Esophagus muscularis mucosa (tissue), 4 donors: ENCODE measurements at regions not wholly inside any gene's neighbourhood (a gene's known extent, or its start where the extent isn't known, plus 50 kb on each side); places are given as distances from the start of the nearest gene placed in this dataset.

Experiments used
- DNase-seq: peaks from one replicate; pipeline ENCODE4 v3.0.0-alpha.2; 2017; ENCODE audit errors: extremely low spot score
- H3K27ac ChIP-seq, 4 donors: fragments of 200-600 bp; sonication (generic); replicated peaks in 1 of 4; 1 replicate in 3 of 4; 2 replicates in 1 of 4; pipeline ENCODE4 v1.5.1; 2016 to 2019; ENCODE audit warnings: mild to moderate bottlenecking in 1 of 4
- H3K27me3 ChIP-seq, 4 donors: fragments of 200-600 bp; sonication (generic); one replicate each; pipeline versions ENCODE4 v1.5.1 to v1.6.0; 2016 to 2019
- H3K36me3 ChIP-seq, 4 donors: fragments of 200-600 bp; sonication (generic); one replicate each; pipeline ENCODE4 v1.5.1; 2016 to 2019
- H3K4me1 ChIP-seq, 4 donors: fragments of 200-600 bp; sonication (generic); one replicate each; pipeline ENCODE4 v1.5.1; 2016 to 2019
- H3K4me3 ChIP-seq, 4 donors: fragments of 200-600 bp; sonication (generic); 1 replicate in 2 of 4; 2 replicates in 2 of 4; pipeline ENCODE4 v1.5.1; 2016 to 2019; ENCODE audit warnings: mild to moderate bottlenecking in 4 of 4, moderate library complexity in 1 of 4
- H3K9me3 ChIP-seq, 4 donors: fragments of 200-600 bp; sonication (generic); 1 replicate in 3 of 4; 2 replicates in 1 of 4; pipeline ENCODE4 v1.5.1; 2016 to 2019
- EP300 ChIP-seq: sonication (generic); formaldehyde crosslinking; IDR thresholded peaks from one replicate; pipeline ENCODE4 v1.6.1; 2017; ENCODE audit warnings: antibody characterized with exemption
- POLR2A ChIP-seq: fragments of 450-650 bp; IDR thresholded peaks from one replicate; pipeline ENCODE4 v1.6.1; 2017; ENCODE audit warnings: antibody characterized with exemption, moderate library complexity, mild to moderate bottlenecking, low read depth
- POLR2AphosphoS5 ChIP-seq, 2 donors: sonication (generic); formaldehyde crosslinking; IDR thresholded peaks; one replicate each; pipeline ENCODE4 v1.6.1; 2017; ENCODE audit warnings: antibody characterized with exemption in 2 of 2
- WGBS: methylation state at CpG from one replicate; pipeline ENCODE4 v1.1.5; 2018; 5-methylcytosine and 5-hydroxymethylcytosine counted together
- intact Hi-C: fragments of 100-400 bp; cut with DNase I; formaldehyde crosslinking; loops from one replicate; pipeline ENCODE4 v1.15.1; 2023
- TF ChIP-seq, protein P1 (sequence below), 3 experiments: fragments of 200-600 bp in 2 of 3; fragments of 450-650 bp in 1 of 3; sonication (generic) in 2 of 3; IDR thresholded peaks; one replicate each; pipeline ENCODE4 v1.5.1; 2017 to 2019; ENCODE audit warnings: antibody characterized with exemption in 3 of 3, mild to moderate bottlenecking in 2 of 3, moderate library complexity in 1 of 3

DNA sequence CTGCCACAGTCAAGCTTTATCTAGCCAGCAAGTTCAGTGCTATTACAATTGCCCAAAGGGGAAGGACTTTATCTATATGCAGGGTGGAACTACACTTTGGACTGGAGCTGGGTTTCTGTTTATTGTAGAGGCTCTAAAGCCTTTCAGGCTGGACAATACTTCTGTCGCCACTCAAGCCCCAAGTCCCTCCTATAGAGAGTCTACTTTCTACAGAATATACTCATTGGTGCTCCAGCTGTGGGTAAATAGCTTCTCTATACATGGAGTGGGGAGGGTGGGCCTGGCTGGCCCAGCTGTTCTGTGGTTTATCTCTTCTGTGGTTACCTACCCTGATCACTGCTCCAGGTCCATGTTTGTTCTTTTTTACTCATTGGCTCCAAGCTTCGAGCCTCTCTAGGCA, 151.8 kb upstream of the MYLIP start:
- H3K36me3 ChIP-seq: no peaks in the 10 kb centered on the region
- TF ChIP-seq EP300 (no peak), POLR2AphosphoS5 (IDR thresholded peaks at IDR 0.05) (no peak)
- intact Hi-C loops: no loop called here
- whole genome bisulfite sequencing: 100% methylated on average over 2 of the region's 2 CpGs
- H3K4me3 ChIP-seq: no peak overlapping the region
- DNase-seq: no peak
- H3K9me3 ChIP-seq: peaks cover 0 to 4% (median 0%) of the 10 kb centered on the region in 4 donors
- H3K27ac ChIP-seq: no peak overlapping the region
- no peaks in the 10 kb centered on the region for H3K4me1 ChIP-seq
- no peaks in the 10 kb centered on the region for H3K27me3 ChIP-seq

DNA sequence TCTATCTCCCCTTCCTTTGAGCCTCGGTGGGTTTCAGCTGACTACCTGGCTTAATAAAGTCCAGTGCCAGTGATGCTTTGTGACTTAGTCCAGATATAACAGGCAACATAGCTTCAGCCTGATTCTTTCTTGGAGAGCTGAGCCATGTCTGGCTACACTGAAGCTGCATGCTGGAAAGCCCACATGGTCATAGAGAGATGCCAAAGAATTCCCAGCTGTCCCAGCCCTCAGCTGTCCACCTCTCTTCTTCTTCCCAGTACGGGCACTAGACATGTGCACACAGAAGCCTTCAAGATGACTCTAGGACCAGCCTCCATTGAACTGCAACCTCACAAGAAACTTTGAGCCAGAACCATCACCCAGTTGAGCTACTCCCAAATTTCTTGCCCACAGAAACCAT, 154.1 kb upstream of the MYLIP start:
- H3K36me3 ChIP-seq: no peaks in the 10 kb centered on the region
- H3K4me3 ChIP-seq: no peak overlapping the region
- H3K27me3 ChIP-seq: no peaks in the 10 kb centered on the region
- TF ChIP-seq EP300 (no peak), POLR2A (no peak), POLR2AphosphoS5 (IDR thresholded peaks at IDR 0.05) (no peak)
- TF ChIP-seq, protein P1, sequence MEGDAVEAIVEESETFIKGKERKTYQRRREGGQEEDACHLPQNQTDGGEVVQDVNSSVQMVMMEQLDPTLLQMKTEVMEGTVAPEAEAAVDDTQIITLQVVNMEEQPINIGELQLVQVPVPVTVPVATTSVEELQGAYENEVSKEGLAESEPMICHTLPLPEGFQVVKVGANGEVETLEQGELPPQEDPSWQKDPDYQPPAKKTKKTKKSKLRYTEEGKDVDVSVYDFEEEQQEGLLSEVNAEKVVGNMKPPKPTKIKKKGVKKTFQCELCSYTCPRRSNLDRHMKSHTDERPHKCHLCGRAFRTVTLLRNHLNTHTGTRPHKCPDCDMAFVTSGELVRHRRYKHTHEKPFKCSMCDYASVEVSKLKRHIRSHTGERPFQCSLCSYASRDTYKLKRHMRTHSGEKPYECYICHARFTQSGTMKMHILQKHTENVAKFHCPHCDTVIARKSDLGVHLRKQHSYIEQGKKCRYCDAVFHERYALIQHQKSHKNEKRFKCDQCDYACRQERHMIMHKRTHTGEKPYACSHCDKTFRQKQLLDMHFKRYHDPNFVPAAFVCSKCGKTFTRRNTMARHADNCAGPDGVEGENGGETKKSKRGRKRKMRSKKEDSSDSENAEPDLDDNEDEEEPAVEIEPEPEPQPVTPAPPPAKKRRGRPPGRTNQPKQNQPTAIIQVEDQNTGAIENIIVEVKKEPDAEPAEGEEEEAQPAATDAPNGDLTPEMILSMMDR (IDR thresholded peaks at IDR 0.05): no peak
- H3K4me1 ChIP-seq: no peaks in the 10 kb centered on the region
- 81% methylated on average over 2 of the region's 2 CpGs for WGBS
- peaks cover 0 to 4% (median 0%) of the 10 kb centered on the region in 4 donors for H3K9me3 ChIP-seq
- no peak for DNase-seq
- intact Hi-C loops: no loop called here
- H3K27ac ChIP-seq: no peak overlapping the region

DNA sequence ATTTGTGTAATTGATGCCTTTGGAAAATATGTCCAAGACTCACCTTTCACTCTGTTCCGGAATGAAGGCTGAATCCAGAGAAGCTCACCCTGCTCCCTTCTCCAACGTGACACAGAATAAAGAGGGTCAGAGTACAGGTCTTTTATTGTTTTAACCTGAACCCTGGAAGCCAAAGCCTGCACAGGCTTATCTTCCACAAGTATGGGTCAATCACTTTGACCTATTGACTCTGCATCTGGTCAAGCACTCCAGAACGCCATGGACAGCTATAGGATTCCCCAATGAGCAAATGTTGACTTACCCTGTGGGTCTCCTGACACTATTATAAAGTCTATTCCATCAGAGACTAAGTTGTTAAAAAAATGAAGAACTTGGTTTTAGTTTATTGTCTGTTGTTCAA, 158.4 kb upstream of the MYLIP start:
- H3K27me3 ChIP-seq: no peaks in the 10 kb centered on the region
- TF ChIP-seq EP300 (no peak), POLR2A (no peak), POLR2AphosphoS5 (IDR thresholded peaks at IDR 0.05) (no peak)
- TF ChIP-seq, protein P1 (IDR thresholded peaks at IDR 0.05): no peak
- no peaks in the 10 kb centered on the region for H3K4me1 ChIP-seq
- 72% methylated on average over 3 of the region's 3 CpGs for WGBS
- H3K4me3 ChIP-seq: no peak overlapping the region
- no peak for DNase-seq
- H3K27ac ChIP-seq: no peak overlapping the region
- H3K36me3 ChIP-seq: no peaks in the 10 kb centered on the region
- peaks cover 0 to 4% (median 0%) of the 10 kb centered on the region in 4 donors for H3K9me3 ChIP-seq
- intact Hi-C loops: no loop called here

DNA sequence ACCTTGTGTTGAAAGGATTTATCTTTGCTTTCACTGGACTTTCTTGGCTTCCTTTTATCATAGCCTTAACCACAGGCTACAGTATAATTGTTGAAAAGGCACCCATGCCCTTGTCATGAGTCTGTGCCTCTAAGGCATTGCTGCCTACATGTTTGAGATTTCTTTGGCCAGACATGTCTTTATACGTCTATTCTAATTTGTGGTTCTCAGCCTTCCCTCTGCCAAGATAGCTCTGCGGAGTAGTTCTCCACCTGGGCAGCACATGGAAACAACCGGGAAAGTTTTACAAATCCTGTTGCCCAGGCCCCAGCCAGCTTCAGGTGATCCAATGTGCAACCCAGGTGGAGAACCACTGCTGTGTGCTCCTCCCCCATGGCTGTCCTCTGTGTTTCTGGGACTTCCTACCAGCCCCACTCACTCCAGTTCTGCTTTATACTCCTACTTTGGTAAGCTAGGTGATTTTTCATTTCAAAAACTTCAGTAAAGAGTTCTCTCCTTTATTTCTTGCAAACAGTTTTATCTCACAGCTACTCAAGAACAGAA, 159.6 kb upstream of the MYLIP start:
- no peak for TF ChIP-seq EP300
- TF ChIP-seq, protein P1 (IDR thresholded peaks at IDR 0.05): no peak
- no peak for TF ChIP-seq POLR2A
- TF ChIP-seq POLR2AphosphoS5 (IDR thresholded peaks at IDR 0.05): no peak
- no peak overlapping the region for H3K4me3 ChIP-seq
- 96% methylated on average over 3 of the region's 3 CpGs for WGBS

DNA sequence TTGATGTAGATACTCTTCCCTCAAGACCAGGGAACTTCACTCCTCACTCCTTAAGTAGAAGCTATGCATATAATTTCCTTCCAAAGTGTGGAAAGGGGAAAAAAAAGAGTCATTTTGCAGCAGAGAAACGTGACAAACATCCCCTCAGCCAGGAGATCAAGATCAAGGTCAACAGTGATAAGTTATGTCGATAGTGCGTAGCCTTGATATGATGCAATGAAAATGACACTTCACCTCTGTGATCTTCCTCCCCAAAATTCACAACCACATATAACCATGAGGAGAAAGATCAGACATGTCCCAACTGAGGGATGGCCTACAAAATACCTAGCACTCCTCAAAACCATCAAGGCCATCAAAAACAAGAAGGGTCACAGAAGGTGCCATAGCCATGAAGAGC, 160.4 kb upstream of the MYLIP start:
- Histone ChIP-seq H3K27ac (no peak overlapping the region), H3K4me3 (no peak overlapping the region), H3K27me3 (no peaks in the 10 kb centered on the region), H3K4me1 (no peaks in the 10 kb centered on the region), H3K36me3 (no peaks in the 10 kb centered on the region), H3K9me3 (peaks cover 0 to under 1% (median 0%) of the 10 kb centered on the region in 4 donors)
- intact Hi-C loops: no loop called here
- DNase-seq: no peak
- 59% methylated on average over 3 of the region's 3 CpGs for WGBS
- TF ChIP-seq POLR2A (no peak), POLR2AphosphoS5 (IDR thresholded peaks at IDR 0.05) (no peak), EP300 (no peak)
- TF ChIP-seq, protein P1 (IDR thresholded peaks at IDR 0.05): no peak

More for the DNA sequence above, 159.6 kb upstream of the MYLIP start:
- Histone ChIP-seq H3K27me3 (no peaks in the 10 kb centered on the region), H3K27ac (no peak overlapping the region), H3K9me3 (peaks cover 0 to 4% (median 0%) of the 10 kb centered on the region in 4 donors), H3K36me3 (no peaks in the 10 kb centered on the region), H3K4me1 (no peaks in the 10 kb centered on the region)
- DNase-seq: no peak
- intact Hi-C loops: no loop called here
